ENCODE measurements at regions not wholly inside any gene's neighbourhood (a gene's known extent, or its start where the extent isn't known, plus 50 kb on each side); places are given as distances from the start of the nearest gene placed in this dataset.

GRCh38 chr10:9875353-9875752 lies 1142.3 kb upstream of the CELF2 start:
- no peak for DNase-seq (ENCODE audit: low read depth in 4 of 4, low spot score in 2 of 4)

GRCh38 chr10:9877978-9878377 lies 1139.7 kb upstream of the CELF2 start:
- no peak for DNase-seq (ENCODE audit: low read depth in 4 of 4, low spot score in 2 of 4)

- DNase-seq (ENCODE audit: low read depth in 4 of 4, low spot score in 2 of 4), result no peak
Measured at GRCh38 chr10:9878383-9878782, 1139.3 kb upstream of the CELF2 start.

GRCh38 chr10:9885761-9886160 lies 1131.9 kb upstream of the CELF2 start:
- no peak for DNase-seq (ENCODE audit: low read depth in 4 of 4, low spot score in 2 of 4)

- DNase-seq (ENCODE audit: low read depth in 4 of 4, low spot score in 2 of 4), result no peak
Measured at GRCh38 chr10:9886772-9887171, 1130.9 kb upstream of the CELF2 start.

GRCh38 chr10:9895453-9895852 lies 1122.2 kb upstream of the CELF2 start:
- no peak for DNase-seq (ENCODE audit: low read depth in 4 of 4, low spot score in 2 of 4)

- no peak for DNase-seq (ENCODE audit: low read depth in 4 of 4, low spot score in 2 of 4)
Measured at GRCh38 chr10:9895981-9896380, 1121.7 kb upstream of the CELF2 start.

GRCh38 chr10:9898633-9899395 lies 1118.9 kb upstream of the CELF2 start:
- no peak for DNase-seq (ENCODE audit: low read depth in 4 of 4, low spot score in 2 of 4)

GRCh38 chr10:9900751-9901150 lies 1116.9 kb upstream of the CELF2 start:
- peak in 2 of 4 donors; percentile 8 to 12 for DNase-seq (ENCODE audit: low read depth in 4 of 4, low spot score in 2 of 4)

GRCh38 chr10:9901971-9902370 lies 1115.7 kb upstream of the CELF2 start:
- no peak for DNase-seq (ENCODE audit: low read depth in 4 of 4, low spot score in 2 of 4)

GRCh38 chr10:9910446-9910845 lies 1107.2 kb upstream of the CELF2 start:
- DNase-seq (ENCODE audit: low read depth in 4 of 4, low spot score in 2 of 4), result no peak

- DNase-seq (ENCODE audit: low read depth in 4 of 4, low spot score in 2 of 4), result no peak
Measured at GRCh38 chr10:9911488-9911887, 1106.2 kb upstream of the CELF2 start.

- no peak for DNase-seq (ENCODE audit: low read depth in 4 of 4, low spot score in 2 of 4)
Measured at GRCh38 chr10:9913876-9914514, 1103.7 kb upstream of the CELF2 start.

- no peak for DNase-seq (ENCODE audit: low read depth in 4 of 4, low spot score in 2 of 4)
Measured at GRCh38 chr10:9921544-9921943, 1096.1 kb upstream of the CELF2 start.

- DNase-seq (ENCODE audit: low read depth in 4 of 4, low spot score in 2 of 4), result no peak
Measured at GRCh38 chr10:9922126-9922870, 1095.4 kb upstream of the CELF2 start.

GRCh38 chr10:9926003-9926402 lies 1091.7 kb upstream of the CELF2 start:
- no peak for DNase-seq (ENCODE audit: low read depth in 4 of 4, low spot score in 2 of 4)

- DNase-seq (ENCODE audit: low read depth in 4 of 4, low spot score in 2 of 4), result no peak
Measured at GRCh38 chr10:9926881-9927280, 1090.8 kb upstream of the CELF2 start.

- DNase-seq (ENCODE audit: low read depth in 4 of 4, low spot score in 2 of 4), result no peak
Measured at GRCh38 chr10:9939716-9940115, 1078.0 kb upstream of the CELF2 start.

GRCh38 chr10:9944690-9945089 lies 1073.0 kb upstream of the CELF2 start:
- no peak for DNase-seq (ENCODE audit: low read depth in 4 of 4, low spot score in 2 of 4)

GRCh38 chr10:9950070-9950469 lies 1067.6 kb upstream of the CELF2 start:
- no peak for DNase-seq (ENCODE audit: low read depth in 4 of 4, low spot score in 2 of 4)

GRCh38 chr10:9951481-9952257 lies 1066.0 kb upstream of the CELF2 start:
- no peak for DNase-seq (ENCODE audit: low read depth in 4 of 4, low spot score in 2 of 4)

Data from left renal cortex interstitium (tissue), 4 donors.